Astrocyte of the cerebellum (primary cell): ENCODE measurements at regions not wholly inside any gene's neighbourhood (a gene's known extent, or its start where the extent isn't known, plus 50 kb on each side); places are given as distances from the start of the nearest gene placed in this dataset.
"Not testable (repeated sequence)": the region's sequence is repeated elsewhere in the genome, so short reads cannot be mapped to it uniquely, and the experiment has no call there.

Experiments used
- DNase-seq: peaks from one replicate; pipeline ENCODE4 v3.0.0-alpha.2; 2011; ENCODE audit warnings: low read depth
- H3K4me3 ChIP-seq: 2 replicates; pipeline ENCODE4 v1.5.1; 2011; ENCODE audit warnings: mild to moderate bottlenecking, low read depth, low read length, moderate library complexity
- in situ Hi-C: cut with HindIII; loops from 2 replicates; pipeline ENCODE4 v1.10.0; 2017; ENCODE audit warnings: low sequenced_read_pairs
- TF ChIP-seq, protein P1 (sequence below): IDR thresholded peaks from 2 replicates; pipeline ENCODE4 v1.5.1; 2012; ENCODE audit warnings: low read length, low read depth, moderate library complexity, mild to moderate bottlenecking; ENCODE audit errors: missing control alignments

GRCh38 chr5:20972419-20972925, 984.5 kb upstream of the CDH18 start:
- TF ChIP-seq, protein P1, sequence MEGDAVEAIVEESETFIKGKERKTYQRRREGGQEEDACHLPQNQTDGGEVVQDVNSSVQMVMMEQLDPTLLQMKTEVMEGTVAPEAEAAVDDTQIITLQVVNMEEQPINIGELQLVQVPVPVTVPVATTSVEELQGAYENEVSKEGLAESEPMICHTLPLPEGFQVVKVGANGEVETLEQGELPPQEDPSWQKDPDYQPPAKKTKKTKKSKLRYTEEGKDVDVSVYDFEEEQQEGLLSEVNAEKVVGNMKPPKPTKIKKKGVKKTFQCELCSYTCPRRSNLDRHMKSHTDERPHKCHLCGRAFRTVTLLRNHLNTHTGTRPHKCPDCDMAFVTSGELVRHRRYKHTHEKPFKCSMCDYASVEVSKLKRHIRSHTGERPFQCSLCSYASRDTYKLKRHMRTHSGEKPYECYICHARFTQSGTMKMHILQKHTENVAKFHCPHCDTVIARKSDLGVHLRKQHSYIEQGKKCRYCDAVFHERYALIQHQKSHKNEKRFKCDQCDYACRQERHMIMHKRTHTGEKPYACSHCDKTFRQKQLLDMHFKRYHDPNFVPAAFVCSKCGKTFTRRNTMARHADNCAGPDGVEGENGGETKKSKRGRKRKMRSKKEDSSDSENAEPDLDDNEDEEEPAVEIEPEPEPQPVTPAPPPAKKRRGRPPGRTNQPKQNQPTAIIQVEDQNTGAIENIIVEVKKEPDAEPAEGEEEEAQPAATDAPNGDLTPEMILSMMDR, result peak; percentile 37
- DNase-seq, result no peak
- in situ Hi-C loops, result no loop called here
- H3K4me3 ChIP-seq, result no peak overlapping the region

DNA sequence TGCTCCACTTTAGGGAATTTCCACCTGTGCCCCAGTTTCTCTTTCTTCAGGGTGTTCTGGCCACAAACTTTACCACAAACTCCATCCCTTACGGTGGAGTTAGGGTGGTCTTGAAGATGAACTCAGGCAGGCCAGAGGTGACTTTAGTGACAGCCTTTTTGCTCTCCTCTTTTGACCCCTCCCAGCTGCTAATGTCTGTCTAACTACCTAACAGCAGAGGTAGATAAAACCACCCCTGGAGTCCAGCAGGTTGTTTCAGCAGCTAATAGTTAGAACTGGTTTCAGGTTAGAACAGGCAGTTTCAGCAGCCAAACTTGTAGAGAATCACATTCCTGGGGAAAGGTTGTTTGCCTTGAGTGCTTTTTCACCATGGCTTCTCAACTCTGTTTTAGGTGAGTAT, 971.3 kb upstream of the CDH18 start:
- DNase-seq, result no peak
- in situ Hi-C loops, result no loop called here
- TF ChIP-seq, protein P1, result no peak
- H3K4me3 ChIP-seq, result no peak overlapping the region

DNA sequence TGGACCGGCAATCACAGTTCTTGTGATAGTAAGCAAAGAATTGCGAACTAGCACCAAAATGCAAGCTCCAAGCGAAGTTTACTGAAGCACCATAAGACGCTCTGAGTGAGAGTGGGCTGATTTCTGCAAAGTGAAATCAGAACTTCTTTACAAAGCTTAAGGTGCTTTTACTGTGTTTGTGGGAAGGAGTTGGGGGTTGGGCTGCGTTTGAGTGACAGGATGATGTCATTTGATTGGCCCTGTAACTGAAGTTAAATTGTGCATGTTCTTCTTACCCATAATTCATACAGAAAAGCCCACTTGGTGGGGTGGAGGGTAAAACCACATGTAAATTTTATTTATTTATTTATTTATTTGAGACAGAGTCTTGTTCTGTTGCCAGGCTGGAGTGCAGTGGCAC, 970.6 kb upstream of the CDH18 start:
- TF ChIP-seq, protein P1, result no peak
- in situ Hi-C loops, result no loop called here

DNA sequence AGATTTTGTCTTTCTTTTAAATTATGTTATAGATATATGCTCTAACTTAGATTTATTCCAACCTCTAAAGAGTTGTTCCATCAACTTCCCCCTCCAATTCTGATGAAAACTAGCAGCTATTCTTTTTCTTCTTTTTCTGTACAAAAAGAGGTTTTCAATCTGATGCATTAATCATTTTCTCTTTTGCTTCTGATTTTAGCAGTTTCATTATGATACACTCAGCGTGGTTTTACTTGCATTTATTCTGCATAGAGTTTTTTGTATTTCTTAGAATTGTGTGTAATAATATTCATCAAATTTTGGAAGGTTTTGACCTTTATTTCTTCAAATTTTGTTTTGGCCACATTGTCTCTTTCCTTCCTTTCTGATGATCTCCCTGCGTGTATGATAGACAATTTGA, 968.1 kb upstream of the CDH18 start:
- H3K4me3 ChIP-seq, result no peak overlapping the region
- no peak for DNase-seq
- in situ Hi-C loops, result no loop called here
- TF ChIP-seq, protein P1, result no peak

More for the DNA sequence above, 970.6 kb upstream of the CDH18 start:
- no peak for DNase-seq
- no peak overlapping the region for H3K4me3 ChIP-seq

DNA sequence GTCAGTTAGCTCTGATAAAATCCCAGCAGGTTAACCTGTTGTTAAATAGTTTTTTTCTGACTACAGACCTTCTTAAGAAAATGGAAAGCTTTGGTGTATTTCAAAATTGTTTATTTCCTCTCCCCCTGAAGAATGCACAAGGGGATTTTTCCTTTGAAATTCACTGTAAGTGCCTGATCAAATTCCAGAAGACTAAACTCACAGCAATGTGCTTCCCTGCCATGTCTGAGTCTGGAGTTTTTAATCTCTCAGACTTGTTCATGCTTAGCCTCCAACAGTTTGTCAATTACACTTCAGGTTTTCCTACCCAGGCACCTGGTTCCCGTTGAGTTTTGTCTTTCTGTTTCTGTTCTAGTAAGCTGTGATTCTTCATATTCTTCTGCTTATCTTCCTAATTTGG, 961.6 kb upstream of the CDH18 start:
- TF ChIP-seq, protein P1, result no peak
- in situ Hi-C loops, result no loop called here
- no peak overlapping the region for H3K4me3 ChIP-seq
- DNase-seq, result no peak

DNA sequence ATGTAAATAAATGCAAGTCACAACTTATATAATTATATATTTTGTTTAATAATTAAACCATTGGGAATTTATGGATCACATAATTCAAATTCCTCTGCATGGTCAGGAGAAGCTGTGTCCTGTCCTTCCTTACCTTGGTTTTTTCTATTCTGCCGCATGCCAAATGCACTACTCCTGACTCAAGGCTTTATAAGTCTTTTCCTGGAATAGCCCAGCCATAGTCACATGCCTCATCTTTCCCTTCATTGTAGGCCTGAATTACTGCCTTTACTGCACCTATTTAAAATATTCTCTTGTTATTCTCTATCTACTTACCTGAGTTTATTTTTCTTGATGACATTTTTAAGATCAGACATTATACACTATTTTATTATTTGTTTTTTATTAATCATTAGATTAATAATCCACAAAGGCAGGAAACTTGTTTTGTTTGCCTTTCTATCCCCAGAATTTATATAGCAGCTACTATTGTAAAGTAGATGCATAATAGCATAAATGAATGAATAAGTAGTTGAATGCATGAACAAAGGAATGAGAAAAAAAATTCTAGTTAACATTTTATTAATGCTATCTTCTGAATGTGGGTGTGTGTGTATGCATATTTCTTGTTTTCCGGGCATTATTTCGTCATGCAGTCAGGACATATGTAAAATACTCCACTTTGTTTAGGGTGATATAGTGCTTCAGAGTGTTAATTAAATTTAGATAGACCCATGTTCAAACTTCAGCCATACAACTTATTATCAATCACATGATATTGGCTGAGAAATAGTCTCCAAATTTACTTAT, 955.4 kb upstream of the CDH18 start:
- in situ Hi-C loops, DNase-seq, H3K4me3 ChIP-seq: not testable (repeated sequence)

DNA sequence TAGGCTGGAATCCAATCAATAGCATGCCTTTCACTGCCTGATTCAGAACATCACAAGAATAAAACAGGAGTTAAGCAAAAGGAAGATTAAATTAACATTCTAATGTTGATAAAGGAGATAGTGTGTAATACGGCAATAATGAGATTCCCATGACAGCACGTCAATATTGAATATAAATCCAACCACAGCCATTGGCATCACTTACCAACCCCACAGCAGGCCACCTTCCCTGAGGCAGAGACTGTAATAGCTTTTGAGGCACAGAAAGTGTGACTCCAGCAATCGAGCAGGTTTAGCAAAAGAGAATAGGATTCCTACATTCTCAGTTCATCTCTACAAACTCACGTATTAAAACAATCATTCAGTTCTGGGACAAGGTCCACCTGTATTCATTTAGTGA, 954.6 kb upstream of the CDH18 start:
- H3K4me3 ChIP-seq, DNase-seq, in situ Hi-C loops: not testable (repeated sequence)

DNA sequence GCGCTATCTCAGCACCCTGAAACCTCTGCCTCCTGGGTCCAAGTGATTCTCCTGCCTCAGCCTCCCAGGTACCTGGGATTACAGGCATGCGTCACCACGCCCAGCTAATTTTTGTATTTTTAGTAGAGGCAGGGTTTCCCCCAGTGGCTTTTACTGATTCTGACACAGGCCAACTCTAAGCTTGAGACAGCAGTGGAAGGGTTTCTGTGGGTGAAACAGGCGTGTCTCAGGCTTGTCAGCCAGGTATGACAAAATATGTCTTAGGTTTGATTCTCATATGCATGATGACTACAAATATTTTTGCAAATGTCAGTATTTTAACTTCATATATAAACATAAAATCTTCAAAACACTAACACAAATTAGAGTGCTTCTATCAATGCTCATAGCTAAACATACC, 952.8 kb upstream of the CDH18 start:
- H3K4me3 ChIP-seq, DNase-seq, in situ Hi-C loops: not testable (repeated sequence)

DNA sequence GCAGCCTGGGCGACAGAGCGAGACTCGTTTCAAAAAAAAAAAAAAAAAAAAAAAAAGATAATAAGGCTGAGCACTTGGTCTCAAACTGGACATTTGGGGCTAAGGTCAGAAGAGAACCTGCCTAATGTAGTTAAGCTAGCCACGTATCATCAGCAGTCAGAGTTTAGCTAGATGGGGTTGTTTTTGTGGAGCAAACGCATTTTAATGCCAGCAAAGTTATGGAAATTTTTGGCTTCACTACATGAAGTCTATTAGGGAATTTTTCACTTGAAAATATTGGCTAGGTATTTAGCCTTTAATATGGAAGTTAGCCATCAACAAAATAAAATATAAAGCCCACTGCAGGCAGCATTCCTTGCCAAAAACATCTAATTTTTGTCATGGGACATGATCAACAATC, 902.9 kb upstream of the CDH18 start:
- DNase-seq, H3K4me3 ChIP-seq, in situ Hi-C loops: not testable (repeated sequence)

DNA sequence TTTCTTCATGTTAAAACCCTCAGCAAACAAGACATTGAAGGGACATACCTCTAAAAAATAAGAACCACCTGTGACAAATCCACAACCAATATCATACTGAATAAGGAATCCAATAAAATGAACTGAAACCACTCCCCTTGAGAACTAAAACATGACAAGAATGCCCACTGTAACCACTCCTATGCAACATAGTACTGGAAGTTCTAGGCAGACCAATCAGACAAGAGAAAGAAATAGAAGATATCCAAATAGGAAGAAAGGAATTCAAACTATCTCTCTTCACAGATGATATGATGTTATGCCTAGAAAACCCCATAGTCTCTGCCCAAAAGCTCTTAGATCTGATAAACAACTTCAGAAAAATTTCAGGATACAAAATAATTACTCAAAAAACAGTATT, 887.7 kb upstream of the CDH18 start:
- in situ Hi-C loops, H3K4me3 ChIP-seq, DNase-seq: not testable (repeated sequence)

GRCh38 chr5:20865892-20866291, 877.9 kb upstream of the CDH18 start:
- in situ Hi-C loops, DNase-seq, H3K4me3 ChIP-seq: not testable (repeated sequence)
